Uterus (tissue), 2 donors: ENCODE measurements at regions not wholly inside any gene's neighbourhood (a gene's known extent, or its start where the extent isn't known, plus 50 kb on each side); places are given as distances from the start of the nearest gene placed in this dataset.

ENCODE experiments used
- CTCF ChIP-seq, 4 experiments: fragments of 200-600 bp in 2 of 4; fragments of 450-650 bp in 2 of 4; sonication (generic) in 2 of 4; IDR thresholded peaks; one replicate each; pipeline ENCODE4 v1.5.1; 2016 to 2019; ENCODE audit warnings: antibody characterized with exemption in 4 of 4, mild to moderate bottlenecking in 2 of 4, moderate library complexity in 1 of 4
- POLR2A ChIP-seq, 2 donors: fragments of 450-650 bp; IDR thresholded peaks; one replicate each; pipeline ENCODE4 v1.6.1; 2016; ENCODE audit warnings: antibody characterized with exemption in 2 of 2, mild to moderate bottlenecking in 1 of 2, moderate library complexity in 1 of 2

- no peak for TF ChIP-seq CTCF (IDR thresholded peaks at IDR 0.05)
- no peak for TF ChIP-seq POLR2A (IDR thresholded peaks at IDR 0.05)
Observed at GRCh38 chr13:62684359-62684758, 1268.7 kb upstream of the PCDH20 start.
